Progenitor cell of endocrine pancreas (in vitro differentiated cells): ENCODE measurements at regions not wholly inside any gene's neighbourhood (a gene's known extent, or its start where the extent isn't known, plus 50 kb on each side); places are given as distances from the start of the nearest gene placed in this dataset.

ENCODE experiments used
- DNase-seq: peaks from one replicate; pipeline ENCODE4 v3.0.0; 2021; ENCODE audit warnings: low spot score; ENCODE audit not compliant: unreplicated experiment
- H3K27ac Mint-ChIP-seq: 2 replicates; pipeline ENCODE4 v1.8.0; 2021; ENCODE audit warnings: mild to moderate bottlenecking, moderate library complexity, mixed read lengths
- H3K27me3 Mint-ChIP-seq: 2 replicates; pipeline ENCODE4 v1.8.0; 2021; ENCODE audit warnings: mixed read lengths
- H3K36me3 Mint-ChIP-seq: 2 replicates; pipeline ENCODE4 v1.8.0; 2022; ENCODE audit warnings: mixed read lengths; ENCODE audit not compliant: insufficient read depth
- H3K4me1 Mint-ChIP-seq: 2 replicates; pipeline ENCODE4 v1.8.0; 2021; ENCODE audit warnings: low read depth, mixed read lengths
- H3K4me3 Mint-ChIP-seq: 2 replicates; pipeline ENCODE4 v1.8.0; 2021; ENCODE audit warnings: low read depth, mild to moderate bottlenecking, moderate library complexity, mixed read lengths
- H3K9me3 Mint-ChIP-seq: 2 replicates; pipeline ENCODE4 v1.8.0; 2021; ENCODE audit warnings: low read depth, mixed read lengths
- CTCF ChIP-seq: fragments of 200-600 bp; sonication (generic); IDR thresholded peaks from one replicate; pipeline ENCODE4 v1.5.0; 2021; ENCODE audit warnings: antibody characterized with exemption, mild to moderate bottlenecking; ENCODE audit not compliant: unreplicated experiment

GRCh38 chr2:195586062-195586714 lies 70.8 kb upstream of the SLC39A10 start:
- no peak for TF ChIP-seq CTCF
- no peak overlapping the region for H3K4me3 Mint-ChIP-seq
- no peaks in the 10 kb centered on the region for H3K27me3 Mint-ChIP-seq
- DNase-seq, result no peak
- peaks cover 1% of the 10 kb centered on the region for H3K4me1 Mint-ChIP-seq
- H3K27ac Mint-ChIP-seq, result no peak overlapping the region
- H3K36me3 Mint-ChIP-seq, result no peaks in the 10 kb centered on the region
- no peaks in the 10 kb centered on the region for H3K9me3 Mint-ChIP-seq

- TF ChIP-seq CTCF, result no peak
- no peaks in the 10 kb centered on the region for H3K9me3 Mint-ChIP-seq
- no peaks in the 10 kb centered on the region for H3K36me3 Mint-ChIP-seq
- H3K4me3 Mint-ChIP-seq, result no peak overlapping the region
- DNase-seq, result no peak
- H3K27ac Mint-ChIP-seq, result no peak overlapping the region
- H3K4me1 Mint-ChIP-seq, result no peaks in the 10 kb centered on the region
- H3K27me3 Mint-ChIP-seq, result no peaks in the 10 kb centered on the region
Observed at GRCh38 chr2:195582188-195582587, 74.8 kb upstream of the SLC39A10 start.

- no peaks in the 10 kb centered on the region for H3K9me3 Mint-ChIP-seq
- H3K27me3 Mint-ChIP-seq, result no peaks in the 10 kb centered on the region
- no peak for DNase-seq
- H3K36me3 Mint-ChIP-seq, result no peaks in the 10 kb centered on the region
- no peaks in the 10 kb centered on the region for H3K4me1 Mint-ChIP-seq
- no peak overlapping the region for H3K27ac Mint-ChIP-seq
- no peak overlapping the region for H3K4me3 Mint-ChIP-seq
- no peak for TF ChIP-seq CTCF
Observed at GRCh38 chr2:195579776-195580555, 77.1 kb upstream of the SLC39A10 start.

- no peak overlapping the region for H3K27ac Mint-ChIP-seq
- TF ChIP-seq CTCF, result no peak
- no peaks in the 10 kb centered on the region for H3K27me3 Mint-ChIP-seq
- no peak for DNase-seq
- H3K4me1 Mint-ChIP-seq, result no peaks in the 10 kb centered on the region
- H3K36me3 Mint-ChIP-seq, result no peaks in the 10 kb centered on the region
- H3K9me3 Mint-ChIP-seq, result no peaks in the 10 kb centered on the region
- no peak overlapping the region for H3K4me3 Mint-ChIP-seq
Observed at GRCh38 chr2:195575879-195576401, 81.1 kb upstream of the SLC39A10 start.

GRCh38 chr2:195575016-195575415 lies 82.0 kb upstream of the SLC39A10 start:
- Mint-ChIP-seq H3K9me3 (no peaks in the 10 kb centered on the region), H3K4me3 (no peak overlapping the region), H3K36me3 (no peaks in the 10 kb centered on the region), H3K4me1 (no peaks in the 10 kb centered on the region), H3K27me3 (no peaks in the 10 kb centered on the region), H3K27ac (no peak overlapping the region)
- TF ChIP-seq CTCF, result no peak
- no peak for DNase-seq
